Panc1 (cell line): ENCODE measurements at regions not wholly inside any gene's neighbourhood (a gene's known extent, or its start where the extent isn't known, plus 50 kb on each side); places are given as distances from the start of the nearest gene placed in this dataset.

Source experiments
- POLR2AphosphoS5 ChIP-seq: IDR thresholded peaks from 2 replicates; pipeline ENCODE4 v1.6.1; 2012; ENCODE audit warnings: mild to moderate bottlenecking, low read depth, low read length, moderate library complexity
- SIN3A ChIP-seq: IDR thresholded peaks from 2 replicates; pipeline ENCODE4 v1.6.1; 2012; ENCODE audit warnings: low read depth, mild to moderate bottlenecking, low read length, moderate library complexity, borderline replicate concordance; ENCODE audit not compliant: insufficient read depth
- TF ChIP-seq, protein P1 (sequence below): fragments of 450-650 bp; IDR thresholded peaks from 2 replicates; pipeline ENCODE4 v1.5.1; 2017; ENCODE audit warnings: mild to moderate bottlenecking
- TF ChIP-seq, protein P2 (sequence below), 2 experiments: IDR thresholded peaks; 2 replicates each; pipeline ENCODE4 v1.6.1; 2011 to 2012; ENCODE audit warnings: low read depth in 2 of 2, control low read depth in 1 of 2, low read length in 1 of 2, mild to moderate bottlenecking in 1 of 2, moderate library complexity in 1 of 2; ENCODE audit not compliant: insufficient read depth in 1 of 2

DNA sequence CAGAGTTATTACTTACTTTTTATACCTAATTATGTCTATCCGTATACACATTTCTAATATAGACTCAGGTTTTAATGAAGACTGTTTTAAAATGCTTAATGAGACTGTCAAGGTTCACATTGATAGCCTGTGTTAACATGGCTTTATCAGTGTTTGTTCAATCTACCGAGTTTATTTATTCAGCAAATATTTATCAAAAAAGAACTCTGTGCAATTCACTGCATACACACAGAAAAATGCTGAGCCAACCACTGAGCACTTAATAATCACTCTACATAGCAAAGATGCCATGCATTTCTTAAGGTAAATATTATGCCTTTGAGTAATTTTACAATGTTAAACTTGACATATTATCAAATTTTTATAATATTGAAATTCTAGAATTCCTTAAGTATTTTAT is 428.2 kb downstream of the ANXA1 start:
- TF ChIP-seq, protein P1, sequence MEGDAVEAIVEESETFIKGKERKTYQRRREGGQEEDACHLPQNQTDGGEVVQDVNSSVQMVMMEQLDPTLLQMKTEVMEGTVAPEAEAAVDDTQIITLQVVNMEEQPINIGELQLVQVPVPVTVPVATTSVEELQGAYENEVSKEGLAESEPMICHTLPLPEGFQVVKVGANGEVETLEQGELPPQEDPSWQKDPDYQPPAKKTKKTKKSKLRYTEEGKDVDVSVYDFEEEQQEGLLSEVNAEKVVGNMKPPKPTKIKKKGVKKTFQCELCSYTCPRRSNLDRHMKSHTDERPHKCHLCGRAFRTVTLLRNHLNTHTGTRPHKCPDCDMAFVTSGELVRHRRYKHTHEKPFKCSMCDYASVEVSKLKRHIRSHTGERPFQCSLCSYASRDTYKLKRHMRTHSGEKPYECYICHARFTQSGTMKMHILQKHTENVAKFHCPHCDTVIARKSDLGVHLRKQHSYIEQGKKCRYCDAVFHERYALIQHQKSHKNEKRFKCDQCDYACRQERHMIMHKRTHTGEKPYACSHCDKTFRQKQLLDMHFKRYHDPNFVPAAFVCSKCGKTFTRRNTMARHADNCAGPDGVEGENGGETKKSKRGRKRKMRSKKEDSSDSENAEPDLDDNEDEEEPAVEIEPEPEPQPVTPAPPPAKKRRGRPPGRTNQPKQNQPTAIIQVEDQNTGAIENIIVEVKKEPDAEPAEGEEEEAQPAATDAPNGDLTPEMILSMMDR, result no peak
- no peak for TF ChIP-seq POLR2AphosphoS5
- TF ChIP-seq, protein P2, sequence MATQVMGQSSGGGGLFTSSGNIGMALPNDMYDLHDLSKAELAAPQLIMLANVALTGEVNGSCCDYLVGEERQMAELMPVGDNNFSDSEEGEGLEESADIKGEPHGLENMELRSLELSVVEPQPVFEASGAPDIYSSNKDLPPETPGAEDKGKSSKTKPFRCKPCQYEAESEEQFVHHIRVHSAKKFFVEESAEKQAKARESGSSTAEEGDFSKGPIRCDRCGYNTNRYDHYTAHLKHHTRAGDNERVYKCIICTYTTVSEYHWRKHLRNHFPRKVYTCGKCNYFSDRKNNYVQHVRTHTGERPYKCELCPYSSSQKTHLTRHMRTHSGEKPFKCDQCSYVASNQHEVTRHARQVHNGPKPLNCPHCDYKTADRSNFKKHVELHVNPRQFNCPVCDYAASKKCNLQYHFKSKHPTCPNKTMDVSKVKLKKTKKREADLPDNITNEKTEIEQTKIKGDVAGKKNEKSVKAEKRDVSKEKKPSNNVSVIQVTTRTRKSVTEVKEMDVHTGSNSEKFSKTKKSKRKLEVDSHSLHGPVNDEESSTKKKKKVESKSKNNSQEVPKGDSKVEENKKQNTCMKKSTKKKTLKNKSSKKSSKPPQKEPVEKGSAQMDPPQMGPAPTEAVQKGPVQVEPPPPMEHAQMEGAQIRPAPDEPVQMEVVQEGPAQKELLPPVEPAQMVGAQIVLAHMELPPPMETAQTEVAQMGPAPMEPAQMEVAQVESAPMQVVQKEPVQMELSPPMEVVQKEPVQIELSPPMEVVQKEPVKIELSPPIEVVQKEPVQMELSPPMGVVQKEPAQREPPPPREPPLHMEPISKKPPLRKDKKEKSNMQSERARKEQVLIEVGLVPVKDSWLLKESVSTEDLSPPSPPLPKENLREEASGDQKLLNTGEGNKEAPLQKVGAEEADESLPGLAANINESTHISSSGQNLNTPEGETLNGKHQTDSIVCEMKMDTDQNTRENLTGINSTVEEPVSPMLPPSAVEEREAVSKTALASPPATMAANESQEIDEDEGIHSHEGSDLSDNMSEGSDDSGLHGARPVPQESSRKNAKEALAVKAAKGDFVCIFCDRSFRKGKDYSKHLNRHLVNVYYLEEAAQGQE (IDR thresholded peaks at IDR 0.05; ENCODE audit: insufficient read depth in 1 of 2, low read depth in 2 of 2, low read length in 1 of 2), result no peak
- no peak for TF ChIP-seq SIN3A
